Activated CD4-positive, alpha-beta memory T cell treated with anti-CD3 and anti-CD28 coated beads, Interleukin-2, amount 10 ng/mL, durations not matched to agents 7 days and 5 days (primary cell): ENCODE measurements at regions not wholly inside any gene's neighbourhood (a gene's known extent, or its start where the extent isn't known, plus 50 kb on each side); places are given as distances from the start of the nearest gene placed in this dataset.

Experiments used
- CTCF ChIA-PET: fragments of 350-600 bp; sonication (Branson Sonifier 250); formaldehyde crosslinking; loops from one replicate; lab custom pipeline; 2021; ENCODE audit warnings: antibody characterized with exemption, inconsistent platforms; lab: Charles Lee
- POLR2A ChIA-PET: fragments of 350-600 bp; sonication (Branson Sonifier 250); formaldehyde crosslinking; loops from one replicate; lab custom pipeline; 2021; ENCODE audit warnings: antibody characterized with exemption; lab: Charles Lee
- DNase-seq: peaks from one replicate; pipeline ENCODE4 v3.0.0-alpha.2; 2020
- H3K27ac Mint-ChIP-seq: one replicate; pipeline ENCODE4 v1.8.0; 2021; ENCODE audit warnings: mild to moderate bottlenecking, mixed read lengths
- H3K27me3 Mint-ChIP-seq: one replicate; pipeline ENCODE4 v1.8.0; 2021; ENCODE audit warnings: mixed read lengths
- H3K36me3 Mint-ChIP-seq: one replicate; pipeline ENCODE4 v1.8.0; 2021; ENCODE audit warnings: low read depth, mixed read lengths
- H3K4me1 Mint-ChIP-seq: one replicate; pipeline ENCODE4 v1.8.0; 2021; ENCODE audit warnings: mixed read lengths
- H3K4me3 Mint-ChIP-seq: one replicate; pipeline ENCODE4 v1.8.0; 2021; ENCODE audit warnings: mild to moderate bottlenecking, mixed read lengths
- H3K9me3 Mint-ChIP-seq: one replicate; pipeline ENCODE4 v1.8.0; 2021; ENCODE audit warnings: mixed read lengths

DNA sequence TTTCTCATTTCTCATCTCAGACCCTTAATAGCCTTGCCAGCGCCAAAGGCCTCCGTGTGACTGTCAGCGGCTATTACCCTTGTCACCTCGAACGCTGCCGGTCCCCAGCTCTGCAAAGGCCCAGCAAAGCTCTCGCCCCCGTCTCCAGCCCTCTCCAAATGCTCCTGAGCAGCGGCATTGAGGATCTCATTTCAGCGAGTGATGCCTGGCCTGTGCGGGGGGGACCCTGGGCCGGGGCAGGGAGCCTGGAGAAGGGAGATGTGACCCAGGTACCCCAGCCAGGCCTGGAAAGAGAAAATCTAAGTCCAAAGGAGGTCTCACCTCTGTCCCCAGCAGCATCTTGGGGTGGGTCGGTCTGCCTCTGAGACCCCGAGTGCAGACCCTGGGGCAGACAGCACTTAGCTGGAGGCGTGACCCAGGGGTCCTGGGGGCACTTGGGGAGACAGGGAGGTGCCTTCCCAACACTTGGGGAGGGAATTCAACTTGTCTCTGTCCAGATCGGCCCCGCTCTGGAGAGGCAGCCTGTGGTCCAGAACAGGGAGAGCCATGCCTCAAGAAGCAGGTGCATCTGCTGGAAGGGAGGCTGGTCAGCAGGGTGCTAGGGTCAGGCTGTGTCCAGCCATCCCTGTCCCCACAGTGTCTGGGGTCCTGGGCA is 521.3 kb downstream of the TBC1D22A start:
- H3K27ac Mint-ChIP-seq, result no peak overlapping the region
- no peaks in the 10 kb centered on the region for H3K36me3 Mint-ChIP-seq
- no peaks in the 10 kb centered on the region for H3K4me1 Mint-ChIP-seq
- ChIA-PET POLR2A (no interaction called here), CTCF (no interaction called here)
- H3K4me3 Mint-ChIP-seq, result no peak overlapping the region
- DNase-seq, result no peak
- H3K27me3 Mint-ChIP-seq, result no peaks in the 10 kb centered on the region
- no peaks in the 10 kb centered on the region for H3K9me3 Mint-ChIP-seq

DNA sequence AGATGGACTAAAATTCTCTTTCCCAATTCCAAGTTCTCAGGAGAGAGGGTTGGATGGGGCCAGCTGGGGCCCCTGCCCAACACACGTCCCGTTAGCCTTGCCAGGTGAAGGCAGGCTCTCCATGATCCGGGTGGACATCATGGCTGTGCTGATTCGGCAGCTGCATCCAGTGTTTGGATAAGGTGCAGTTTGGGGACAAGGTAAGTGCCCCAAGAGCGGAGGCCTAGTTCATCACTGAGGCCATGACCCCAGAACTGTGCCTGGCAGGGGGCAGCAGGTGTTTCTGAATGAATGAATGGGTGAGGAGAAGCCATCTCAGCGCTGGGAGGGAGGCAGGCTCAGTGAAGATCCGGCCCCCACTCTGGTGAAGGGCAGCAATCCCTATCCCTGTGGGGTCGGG is 520.4 kb downstream of the TBC1D22A start:
- DNase-seq, result no peak
- POLR2A ChIA-PET, result no interaction called here
- Mint-ChIP-seq H3K36me3 (no peaks in the 10 kb centered on the region), H3K27ac (no peak overlapping the region), H3K4me3 (no peak overlapping the region), H3K27me3 (no peaks in the 10 kb centered on the region), H3K4me1 (no peaks in the 10 kb centered on the region), H3K9me3 (no peaks in the 10 kb centered on the region)
- CTCF ChIA-PET, result no interaction called here

- Mint-ChIP-seq H3K27ac (no peak overlapping the region), H3K36me3 (no peaks in the 10 kb centered on the region), H3K9me3 (no peaks in the 10 kb centered on the region), H3K4me3 (no peak overlapping the region), H3K4me1 (no peaks in the 10 kb centered on the region), H3K27me3 (no peaks in the 10 kb centered on the region)
- POLR2A ChIA-PET, result no interaction called here
- CTCF ChIA-PET, result no interaction called here
- no peak for DNase-seq
These were observed 519.9 kb downstream of the TBC1D22A start for GRCh38 chr22:47282366-47282765.

GRCh38 chr22:47281126-47282106 is 519.0 kb downstream of the TBC1D22A start:
- Mint-ChIP-seq H3K36me3 (no peaks in the 10 kb centered on the region), H3K4me3 (no peak overlapping the region), H3K27ac (no peak overlapping the region), H3K4me1 (no peaks in the 10 kb centered on the region), H3K9me3 (no peaks in the 10 kb centered on the region), H3K27me3 (no peaks in the 10 kb centered on the region)
- POLR2A ChIA-PET, result no interaction called here
- CTCF ChIA-PET, result no interaction called here
- DNase-seq, result no peak

DNA sequence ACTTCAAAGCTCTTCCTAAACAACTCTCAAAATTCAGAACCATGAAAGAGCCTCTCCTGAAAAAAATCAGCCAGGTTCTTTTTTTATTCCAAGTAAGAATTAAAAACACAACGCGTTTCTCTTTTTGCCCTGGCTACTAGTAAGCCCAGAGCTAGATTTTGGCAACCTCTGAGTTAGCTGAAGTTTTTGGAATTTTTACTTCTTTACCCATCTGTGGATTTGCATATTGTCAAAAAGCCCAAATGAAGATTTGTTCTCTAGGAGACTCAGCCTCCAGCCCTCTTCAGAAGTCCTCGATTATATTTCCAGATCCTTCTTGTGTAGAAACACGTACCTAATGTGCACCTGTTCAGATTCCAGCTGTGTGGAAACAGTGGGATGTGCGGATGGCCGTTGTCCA is 517.9 kb downstream of the TBC1D22A start:
- no peak for DNase-seq
- Mint-ChIP-seq H3K4me3 (no peak overlapping the region), H3K4me1 (no peaks in the 10 kb centered on the region), H3K36me3 (no peaks in the 10 kb centered on the region), H3K27me3 (no peaks in the 10 kb centered on the region), H3K27ac (no peak overlapping the region), H3K9me3 (no peaks in the 10 kb centered on the region)
- ChIA-PET POLR2A (no interaction called here), CTCF (no interaction called here)

- no peaks in the 10 kb centered on the region for H3K9me3 Mint-ChIP-seq
These were observed 517.3 kb downstream of the TBC1D22A start for GRCh38 chr22:47279746-47280145.

DNA sequence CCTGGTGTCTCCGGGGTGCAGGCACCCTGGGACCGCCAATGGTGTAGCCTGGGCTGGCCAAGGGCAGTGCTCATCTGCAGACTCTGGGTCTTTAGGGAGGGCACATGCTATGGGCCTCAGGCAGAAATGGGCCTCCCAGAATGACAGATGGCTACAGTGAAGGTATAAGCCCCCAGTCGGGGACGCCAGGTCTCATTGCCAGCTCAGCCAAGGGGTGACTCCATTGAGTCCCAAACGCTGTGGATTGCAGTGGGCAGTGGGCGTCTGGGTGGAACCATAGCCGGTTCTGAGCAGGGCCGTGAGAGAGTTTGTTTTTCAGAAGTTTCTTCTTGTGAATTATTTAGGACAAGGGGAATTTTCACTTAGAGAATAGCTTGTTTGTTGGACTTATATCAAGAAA is 516.9 kb downstream of the TBC1D22A start:
- CTCF ChIA-PET, result no interaction called here
- H3K4me1 Mint-ChIP-seq, result no peaks in the 10 kb centered on the region
- H3K4me3 Mint-ChIP-seq, result no peak overlapping the region
- H3K27ac Mint-ChIP-seq, result no peak overlapping the region
- H3K27me3 Mint-ChIP-seq, result no peaks in the 10 kb centered on the region
- no peak for DNase-seq
- no peaks in the 10 kb centered on the region for H3K36me3 Mint-ChIP-seq
- H3K9me3 Mint-ChIP-seq, result no peaks in the 10 kb centered on the region
- POLR2A ChIA-PET, result no interaction called here

More at GRCh38 chr22:47279746-47280145, 517.3 kb downstream of the TBC1D22A start:
- H3K36me3 Mint-ChIP-seq, result no peaks in the 10 kb centered on the region
- H3K27me3 Mint-ChIP-seq, result no peaks in the 10 kb centered on the region
- DNase-seq, result no peak
- no peak overlapping the region for H3K27ac Mint-ChIP-seq
- no peak overlapping the region for H3K4me3 Mint-ChIP-seq
- ChIA-PET CTCF (no interaction called here), POLR2A (no interaction called here)
- H3K4me1 Mint-ChIP-seq, result no peaks in the 10 kb centered on the region

GRCh38 chr22:47278655-47279054 is 516.2 kb downstream of the TBC1D22A start:
- POLR2A ChIA-PET, result no interaction called here
- CTCF ChIA-PET, result no interaction called here
- Mint-ChIP-seq H3K27ac (no peak overlapping the region), H3K9me3 (no peaks in the 10 kb centered on the region), H3K4me1 (no peaks in the 10 kb centered on the region), H3K27me3 (no peaks in the 10 kb centered on the region), H3K4me3 (no peak overlapping the region), H3K36me3 (no peaks in the 10 kb centered on the region)
- DNase-seq, result no peak

GRCh38 chr22:47277531-47277930 is 515.1 kb downstream of the TBC1D22A start:
- Mint-ChIP-seq H3K27me3 (no peaks in the 10 kb centered on the region), H3K36me3 (no peaks in the 10 kb centered on the region), H3K9me3 (no peaks in the 10 kb centered on the region), H3K27ac (no peak overlapping the region), H3K4me3 (no peak overlapping the region), H3K4me1 (no peaks in the 10 kb centered on the region)
- ChIA-PET POLR2A (no interaction called here), CTCF (no interaction called here)
- DNase-seq, result no peak

DNA sequence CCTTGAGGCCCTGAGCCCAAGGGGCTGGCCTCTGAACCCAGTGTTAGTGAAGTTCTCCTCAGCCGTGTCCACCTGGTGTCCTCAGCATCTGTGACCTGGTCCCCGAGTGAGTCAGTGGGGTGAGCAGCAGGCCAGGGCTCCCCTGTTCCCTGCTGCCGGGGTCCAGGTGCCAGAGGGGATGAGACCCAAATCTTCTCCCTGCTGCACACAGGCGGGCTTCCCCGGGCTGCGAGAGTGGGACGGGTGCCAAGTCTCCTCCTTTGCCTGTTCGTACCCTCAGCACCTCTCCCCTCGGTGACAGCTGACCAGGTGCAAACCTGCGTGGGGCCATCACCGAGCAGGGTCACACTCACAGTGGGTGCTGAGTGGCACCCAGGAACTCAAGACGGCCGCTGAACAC is 514.5 kb downstream of the TBC1D22A start:
- POLR2A ChIA-PET, result no interaction called here
- H3K4me3 Mint-ChIP-seq, result no peak overlapping the region
- CTCF ChIA-PET, result no interaction called here
- H3K4me1 Mint-ChIP-seq, result no peaks in the 10 kb centered on the region
- no peaks in the 10 kb centered on the region for H3K27me3 Mint-ChIP-seq
- no peak for DNase-seq
- H3K27ac Mint-ChIP-seq, result no peak overlapping the region
- H3K9me3 Mint-ChIP-seq, result no peaks in the 10 kb centered on the region
- no peaks in the 10 kb centered on the region for H3K36me3 Mint-ChIP-seq

DNA sequence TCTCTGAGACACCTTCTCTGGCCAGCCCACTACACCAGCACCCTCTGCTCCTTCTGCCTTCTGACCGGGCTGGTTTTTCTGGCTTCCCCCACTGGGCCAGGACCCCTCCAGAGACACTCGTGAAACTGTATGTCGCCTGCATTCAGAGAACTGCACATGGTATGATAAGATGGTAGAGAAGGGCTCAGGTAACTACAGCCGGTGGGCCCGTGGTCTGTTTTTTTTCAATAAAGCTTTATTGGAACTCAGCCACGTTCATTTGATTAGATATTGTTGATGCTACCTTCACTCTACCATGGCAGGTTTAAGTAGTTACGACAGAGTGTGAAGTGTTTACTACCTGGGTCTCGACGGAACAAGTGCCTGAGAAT is 514.0 kb downstream of the TBC1D22A start:
- ChIA-PET POLR2A (no interaction called here), CTCF (no interaction called here)
- Mint-ChIP-seq H3K9me3 (no peaks in the 10 kb centered on the region), H3K36me3 (no peaks in the 10 kb centered on the region), H3K4me3 (no peak overlapping the region), H3K27me3 (no peaks in the 10 kb centered on the region), H3K27ac (no peak overlapping the region), H3K4me1 (no peaks in the 10 kb centered on the region)
- DNase-seq, result no peak

- POLR2A ChIA-PET, result no interaction called here
- H3K9me3 Mint-ChIP-seq, result no peaks in the 10 kb centered on the region
- CTCF ChIA-PET, result no interaction called here
- H3K4me1 Mint-ChIP-seq, result no peaks in the 10 kb centered on the region
- H3K27ac Mint-ChIP-seq, result no peak overlapping the region
- DNase-seq, result no peak
- no peaks in the 10 kb centered on the region for H3K36me3 Mint-ChIP-seq
- no peaks in the 10 kb centered on the region for H3K27me3 Mint-ChIP-seq
- no peak overlapping the region for H3K4me3 Mint-ChIP-seq
These were observed 513.4 kb downstream of the TBC1D22A start for GRCh38 chr22:47275605-47276449.

- Mint-ChIP-seq H3K36me3 (no peaks in the 10 kb centered on the region), H3K27me3 (no peaks in the 10 kb centered on the region), H3K9me3 (no peaks in the 10 kb centered on the region), H3K4me1 (no peaks in the 10 kb centered on the region), H3K27ac (no peak overlapping the region), H3K4me3 (no peak overlapping the region)
- ChIA-PET CTCF (no interaction called here), POLR2A (no interaction called here)
- DNase-seq, result no peak
These were observed 511.7 kb downstream of the TBC1D22A start for GRCh38 chr22:47274196-47274595.
